Parathyroid adenoma (tissue), 2 donors: ENCODE measurements at regions not wholly inside any gene's neighbourhood (a gene's known extent, or its start where the extent isn't known, plus 50 kb on each side); places are given as distances from the start of the nearest gene placed in this dataset.

ENCODE experiments used
- H2AFZ ChIP-seq: fragments of 300-600 bp; sonication (generic); one replicate; pipeline ENCODE4 v1.7.0; 2017; ENCODE audit warnings: antibody characterized with exemption, mild to moderate bottlenecking
- H3K27ac ChIP-seq: fragments of 300-600 bp; sonication (generic); one replicate; pipeline ENCODE4 v1.7.0; 2017
- H3K27me3 ChIP-seq: fragments of 300-600 bp; sonication (generic); one replicate; pipeline ENCODE4 v1.7.0; 2017; ENCODE audit warnings: low read length; ENCODE audit not compliant: control insufficient read depth, insufficient read depth
- H3K36me3 ChIP-seq: fragments of 300-600 bp; sonication (generic); one replicate; pipeline ENCODE4 v1.7.0; 2017; ENCODE audit warnings: low read length; ENCODE audit not compliant: control insufficient read depth, insufficient read depth
- H3K4me1 ChIP-seq: fragments of 300-600 bp; sonication (generic); one replicate; pipeline ENCODE4 v1.7.0; 2017; ENCODE audit warnings: control low read depth
- H3K4me2 ChIP-seq: fragments of 300-600 bp; sonication (generic); one replicate; pipeline ENCODE4 v1.7.0; 2017; ENCODE audit warnings: low read length
- H3K4me3 ChIP-seq: fragments of 300-600 bp; sonication (generic); one replicate; pipeline ENCODE4 v1.7.0; 2017; ENCODE audit warnings: low read depth, low read length
- H3K79me2 ChIP-seq: fragments of 300-600 bp; sonication (generic); one replicate; pipeline ENCODE4 v1.7.0; 2017; ENCODE audit warnings: control low read depth
- H3K9ac ChIP-seq: fragments of 300-600 bp; sonication (generic); one replicate; pipeline ENCODE4 v1.7.0; 2017; ENCODE audit warnings: mild to moderate bottlenecking
- H3K9me3 ChIP-seq: fragments of 300-600 bp; sonication (generic); one replicate; pipeline ENCODE4 v1.7.0; 2017; ENCODE audit warnings: low read length; ENCODE audit not compliant: control insufficient read depth
- CTCF ChIP-seq: fragments of 300-600 bp; sonication (generic); IDR thresholded peaks from one replicate; pipeline ENCODE4 v1.7.0; 2017; ENCODE audit warnings: antibody characterized with exemption, mild to moderate bottlenecking
- donor health status: primary hyperparathyroidism.

- no peak overlapping the region for H3K4me2 ChIP-seq
- no peak overlapping the region for H3K4me3 ChIP-seq
- H3K79me2 ChIP-seq: no peaks in the 10 kb centered on the region
- no peak overlapping the region for H2AFZ ChIP-seq
- no peaks in the 10 kb centered on the region for H3K9me3 ChIP-seq
- no peaks in the 10 kb centered on the region for H3K36me3 ChIP-seq
- no peaks in the 10 kb centered on the region for H3K27me3 ChIP-seq
- no peaks in the 10 kb centered on the region for H3K4me1 ChIP-seq
- no peak for TF ChIP-seq CTCF
- H3K9ac ChIP-seq: no peak overlapping the region
- H3K27ac ChIP-seq: no peak overlapping the region
Measured at GRCh38 chr12:65637150-65637549, 187.1 kb upstream of the HMGA2 start.

- TF ChIP-seq CTCF: no peak
- H3K27ac ChIP-seq: no peak overlapping the region
- no peaks in the 10 kb centered on the region for H3K79me2 ChIP-seq
- H3K4me3 ChIP-seq: no peak overlapping the region
- H2AFZ ChIP-seq: no peak overlapping the region
- no peaks in the 10 kb centered on the region for H3K27me3 ChIP-seq
- H3K9ac ChIP-seq: no peak overlapping the region
- no peaks in the 10 kb centered on the region for H3K9me3 ChIP-seq
- H3K36me3 ChIP-seq: no peaks in the 10 kb centered on the region
- no peak overlapping the region for H3K4me2 ChIP-seq
- H3K4me1 ChIP-seq: no peaks in the 10 kb centered on the region
Measured at GRCh38 chr12:65637774-65638173, 186.5 kb upstream of the HMGA2 start.

GRCh38 chr12:65638324-65638723 lies 186.0 kb upstream of the HMGA2 start:
- H3K4me2 ChIP-seq: no peak overlapping the region
- no peak for TF ChIP-seq CTCF
- H3K79me2 ChIP-seq: no peaks in the 10 kb centered on the region
- H2AFZ ChIP-seq: no peak overlapping the region
- H3K27ac ChIP-seq: no peak overlapping the region
- no peaks in the 10 kb centered on the region for H3K4me1 ChIP-seq
- no peaks in the 10 kb centered on the region for H3K9me3 ChIP-seq
- H3K36me3 ChIP-seq: no peaks in the 10 kb centered on the region
- H3K27me3 ChIP-seq: no peaks in the 10 kb centered on the region
- H3K4me3 ChIP-seq: no peak overlapping the region
- H3K9ac ChIP-seq: no peak overlapping the region

- no peak overlapping the region for H3K4me3 ChIP-seq
Measured at GRCh38 chr12:65640489-65640901, 183.8 kb upstream of the HMGA2 start.

More at GRCh38 chr12:65640489-65640901, 183.8 kb upstream of the HMGA2 start:
- Histone ChIP-seq H3K9me3 (no peaks in the 10 kb centered on the region), H3K9ac (no peak overlapping the region), H3K27ac (no peak overlapping the region), H3K4me1 (no peaks in the 10 kb centered on the region), H3K27me3 (no peaks in the 10 kb centered on the region), H2AFZ (no peak overlapping the region), H3K36me3 (no peaks in the 10 kb centered on the region), H3K4me2 (no peak overlapping the region), H3K79me2 (no peaks in the 10 kb centered on the region)
- TF ChIP-seq CTCF: no peak
